ENCODE measurements at regions not wholly inside any gene's neighbourhood (a gene's known extent, or its start where the extent isn't known, plus 50 kb on each side); places are given as distances from the start of the nearest gene placed in this dataset.

DNA sequence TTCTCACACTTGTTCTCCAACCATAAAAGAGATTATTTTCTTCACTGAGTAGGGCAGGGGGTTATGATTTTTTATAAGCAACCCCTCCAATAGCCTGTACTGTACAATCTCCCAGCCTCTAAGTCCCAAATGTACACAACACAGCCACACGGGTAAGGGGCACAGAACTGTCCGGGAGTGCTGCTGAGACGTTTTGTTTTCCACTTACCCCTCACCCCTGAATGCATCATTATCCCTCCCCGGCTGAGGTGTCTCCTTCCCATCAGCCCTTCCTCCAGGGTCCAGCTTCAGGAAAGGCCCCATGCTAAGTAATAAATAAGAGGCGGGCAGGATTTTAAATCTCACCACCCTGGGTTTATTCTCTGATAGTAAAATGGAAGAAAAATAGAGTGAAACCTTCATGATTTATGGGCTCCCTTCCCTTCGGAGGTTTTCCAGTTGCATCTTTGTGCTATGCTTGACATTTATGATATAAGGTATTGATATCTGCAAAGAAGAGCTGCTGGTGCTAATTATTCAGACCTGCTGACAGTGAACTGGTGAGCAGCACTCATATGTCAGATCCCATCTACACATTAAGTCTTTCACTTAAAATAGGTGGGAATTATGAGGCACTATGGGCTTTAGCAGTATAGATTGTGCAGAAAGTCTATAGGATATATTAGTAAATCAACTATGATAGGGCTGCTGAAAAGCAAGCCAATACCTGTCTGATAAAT, 67.2 kb upstream of the MEGF10 start:
- POLR2A ChIA-PET: no interaction called here
- DNase-seq (ENCODE audit: extremely low spot score): no peak
- CTCF ChIA-PET: no interaction called here
- TF ChIP-seq ELF4 (IDR thresholded peaks at IDR 0.05): no peak
- TF ChIP-seq NFRKB (IDR thresholded peaks at IDR 0.05): no peak
- no peak for TF ChIP-seq CTBP1 (IDR thresholded peaks at IDR 0.05; ENCODE audit: borderline replicate concordance)
- no peak for TF ChIP-seq FOXM1 (IDR thresholded peaks at IDR 0.05; ENCODE audit: borderline replicate concordance)
- TF ChIP-seq LEF1 (IDR thresholded peaks at IDR 0.05; ENCODE audit: borderline replicate concordance): no peak
- TF ChIP-seq L3MBTL2 (conservative IDR thresholded peaks at IDR 0.05): no peak
- no peak for TF ChIP-seq ARNT (IDR thresholded peaks at IDR 0.05)
- TF ChIP-seq SUZ12 (IDR thresholded peaks at IDR 0.05): no peak
- no peak for TF ChIP-seq TARDBP (IDR thresholded peaks at IDR 0.05)
- no peak for TF ChIP-seq BHLHE40 (IDR thresholded peaks at IDR 0.05; ENCODE audit: borderline replicate concordance)
- TF ChIP-seq FOXK2 (IDR thresholded peaks at IDR 0.05): no peak
- no peak for TF ChIP-seq ZNF384 (IDR thresholded peaks at IDR 0.05)
- no peak for TF ChIP-seq SP1 (IDR thresholded peaks at IDR 0.05)
- no peak for TF ChIP-seq FOXA1 (IDR thresholded peaks at IDR 0.05)
- TF ChIP-seq HDGF (IDR thresholded peaks at IDR 0.05; ENCODE audit: borderline replicate concordance): no peak
- TF ChIP-seq, protein P1, sequence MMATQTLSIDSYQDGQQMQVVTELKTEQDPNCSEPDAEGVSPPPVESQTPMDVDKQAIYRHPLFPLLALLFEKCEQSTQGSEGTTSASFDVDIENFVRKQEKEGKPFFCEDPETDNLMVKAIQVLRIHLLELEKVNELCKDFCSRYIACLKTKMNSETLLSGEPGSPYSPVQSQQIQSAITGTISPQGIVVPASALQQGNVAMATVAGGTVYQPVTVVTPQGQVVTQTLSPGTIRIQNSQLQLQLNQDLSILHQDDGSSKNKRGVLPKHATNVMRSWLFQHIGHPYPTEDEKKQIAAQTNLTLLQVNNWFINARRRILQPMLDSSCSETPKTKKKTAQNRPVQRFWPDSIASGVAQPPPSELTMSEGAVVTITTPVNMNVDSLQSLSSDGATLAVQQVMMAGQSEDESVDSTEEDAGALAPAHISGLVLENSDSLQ (IDR thresholded peaks at IDR 0.05): no peak

- CTCF ChIA-PET: no interaction called here
- DNase-seq (ENCODE audit: extremely low spot score): no peak
- TF ChIP-seq BHLHE40 (IDR thresholded peaks at IDR 0.05; ENCODE audit: borderline replicate concordance): no peak
- no peak for TF ChIP-seq ELF4 (IDR thresholded peaks at IDR 0.05)
- TF ChIP-seq, protein P1 (IDR thresholded peaks at IDR 0.05): no peak
- TF ChIP-seq FOXM1 (IDR thresholded peaks at IDR 0.05; ENCODE audit: borderline replicate concordance): no peak
- TF ChIP-seq TARDBP (IDR thresholded peaks at IDR 0.05): no peak
- no peak for TF ChIP-seq NFRKB (IDR thresholded peaks at IDR 0.05)
- no peak for TF ChIP-seq LEF1 (IDR thresholded peaks at IDR 0.05; ENCODE audit: borderline replicate concordance)
- TF ChIP-seq FOXK2 (IDR thresholded peaks at IDR 0.05): no peak
- TF ChIP-seq SP1 (IDR thresholded peaks at IDR 0.05): no peak
- no peak for TF ChIP-seq CTBP1 (IDR thresholded peaks at IDR 0.05; ENCODE audit: borderline replicate concordance)
- TF ChIP-seq ZNF384 (IDR thresholded peaks at IDR 0.05): no peak
- TF ChIP-seq ARNT (IDR thresholded peaks at IDR 0.05): no peak
- POLR2A ChIA-PET: no interaction called here
Observed at GRCh38 chr5:127227881-127228280, 62.7 kb upstream of the MEGF10 start.

DNA sequence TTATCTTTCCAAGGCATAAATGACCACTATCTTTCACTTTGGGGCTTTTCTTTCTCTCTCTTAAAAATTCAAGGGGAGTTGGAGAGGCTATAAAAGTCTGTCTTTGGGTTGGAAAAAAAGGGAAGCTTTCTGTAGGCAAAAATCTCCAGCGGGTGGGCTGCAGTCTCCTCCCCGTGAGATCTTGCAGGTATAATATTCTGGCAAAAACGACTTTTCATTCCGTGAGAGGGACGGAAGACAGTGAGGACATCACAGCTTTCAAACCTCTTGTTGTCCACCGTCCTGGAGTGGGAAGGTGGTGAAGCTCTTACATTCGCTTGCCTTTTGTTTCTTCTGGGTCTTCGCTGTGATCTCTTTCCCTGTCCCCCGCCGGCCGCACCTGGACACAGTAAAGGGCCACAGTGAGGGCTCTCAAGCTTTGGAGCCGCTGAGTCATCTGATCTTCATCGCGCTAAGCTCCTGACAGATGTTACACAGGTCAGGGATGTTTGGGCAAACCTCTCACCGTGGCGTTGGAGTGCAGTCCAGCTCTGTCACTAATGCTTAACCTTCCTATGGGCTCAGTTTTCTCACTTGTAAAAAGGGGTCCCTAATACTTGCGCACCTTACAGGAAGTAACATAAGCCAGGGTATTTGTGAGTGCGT, 61.9 kb upstream of the MEGF10 start:
- POLR2A ChIA-PET: no interaction called here
- CTCF ChIA-PET: no interaction called here
- TF ChIP-seq TARDBP (IDR thresholded peaks at IDR 0.05) (no peak), LEF1 (IDR thresholded peaks at IDR 0.05; ENCODE audit: borderline replicate concordance) (no peak), SP1 (IDR thresholded peaks at IDR 0.05) (no peak)
- no peak for DNase-seq (ENCODE audit: extremely low spot score)

DNA sequence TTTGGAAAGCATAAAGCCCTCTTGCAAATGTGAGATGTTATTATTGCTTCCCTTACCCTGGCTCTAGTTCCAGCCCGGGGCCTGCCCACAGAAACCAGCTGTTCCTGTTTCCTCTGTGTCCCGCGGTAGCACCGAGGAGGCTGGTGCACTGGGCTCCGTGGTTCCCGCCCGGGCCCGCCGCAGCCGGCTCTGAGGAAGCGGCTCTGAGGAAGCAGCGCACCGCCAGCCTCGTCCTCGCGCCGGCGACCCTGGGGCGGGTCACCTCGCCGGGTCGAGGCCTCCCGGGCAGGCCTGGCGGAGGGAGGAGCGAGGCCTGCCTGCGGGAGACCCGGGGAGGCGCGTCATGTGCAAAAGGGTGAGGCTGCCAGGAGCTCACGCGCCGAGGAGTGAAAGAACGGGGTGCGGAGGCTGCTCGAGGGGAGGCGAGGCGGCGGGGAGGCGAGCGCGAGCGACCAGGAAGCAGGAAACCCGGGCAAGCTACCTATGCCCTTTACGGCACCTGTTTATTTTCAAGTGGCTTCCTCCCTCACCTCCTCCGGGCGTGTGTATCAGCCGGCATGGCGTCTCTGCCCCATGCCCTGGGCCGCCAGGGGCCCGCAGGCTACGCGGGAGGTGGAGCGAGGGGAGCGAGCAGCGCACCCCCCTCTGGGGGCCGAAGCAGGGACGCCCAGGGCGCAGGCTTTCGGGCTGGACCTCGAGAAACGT, 61.3 kb upstream of the MEGF10 start:
- POLR2A ChIA-PET: no interaction called here
- DNase-seq (ENCODE audit: extremely low spot score): no peak
- CTCF ChIA-PET: no interaction called here
- TF ChIP-seq FOXK2 (IDR thresholded peaks at IDR 0.05) (no peak), L3MBTL2 (conservative IDR thresholded peaks at IDR 0.05) (no peak), ELF4 (IDR thresholded peaks at IDR 0.05) (no peak), ARNT (IDR thresholded peaks at IDR 0.05) (no peak), CTBP1 (IDR thresholded peaks at IDR 0.05; ENCODE audit: borderline replicate concordance) (no peak), TARDBP (IDR thresholded peaks at IDR 0.05) (no peak), HDGF (IDR thresholded peaks at IDR 0.05; ENCODE audit: borderline replicate concordance) (no peak), LEF1 (IDR thresholded peaks at IDR 0.05; ENCODE audit: borderline replicate concordance) (no peak), FOXA1 (IDR thresholded peaks at IDR 0.05) (no peak), FOXM1 (IDR thresholded peaks at IDR 0.05; ENCODE audit: borderline replicate concordance) (no peak), ZNF384 (IDR thresholded peaks at IDR 0.05) (no peak), SP1 (IDR thresholded peaks at IDR 0.05) (no peak), BHLHE40 (IDR thresholded peaks at IDR 0.05; ENCODE audit: borderline replicate concordance) (no peak), SUZ12 (IDR thresholded peaks at IDR 0.05) (no peak), NFRKB (IDR thresholded peaks at IDR 0.05) (no peak)
- TF ChIP-seq, protein P1 (IDR thresholded peaks at IDR 0.05): no peak

DNA sequence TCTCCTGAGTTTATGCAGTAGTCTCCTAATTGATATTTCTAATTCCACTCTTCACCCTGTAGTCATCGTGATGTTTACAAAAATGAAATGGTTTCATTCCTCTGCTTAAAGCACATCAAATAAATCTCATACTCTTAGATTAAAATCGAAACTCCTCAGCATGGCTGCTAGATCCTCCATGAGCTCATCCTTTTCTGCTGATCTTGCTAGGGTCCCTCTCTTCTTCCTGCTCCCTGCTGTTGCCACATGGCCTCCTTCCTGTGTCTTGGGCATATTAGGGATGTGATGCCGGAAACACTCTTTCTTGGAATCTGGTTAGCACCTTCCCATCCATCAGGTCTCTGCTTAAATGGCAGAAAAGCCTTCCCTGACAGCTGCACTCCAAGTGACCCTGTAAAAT, 59.5 kb upstream of the MEGF10 start:
- DNase-seq (ENCODE audit: extremely low spot score): no peak
- POLR2A ChIA-PET: no interaction called here
- TF ChIP-seq L3MBTL2 (conservative IDR thresholded peaks at IDR 0.05) (no peak), FOXA1 (IDR thresholded peaks at IDR 0.05) (no peak), ARNT (IDR thresholded peaks at IDR 0.05) (no peak), FOXK2 (IDR thresholded peaks at IDR 0.05) (no peak), LEF1 (IDR thresholded peaks at IDR 0.05; ENCODE audit: borderline replicate concordance) (no peak), CTBP1 (IDR thresholded peaks at IDR 0.05; ENCODE audit: borderline replicate concordance) (no peak), SP1 (IDR thresholded peaks at IDR 0.05) (no peak), ELF4 (IDR thresholded peaks at IDR 0.05) (no peak), TARDBP (IDR thresholded peaks at IDR 0.05) (no peak), HDGF (IDR thresholded peaks at IDR 0.05; ENCODE audit: borderline replicate concordance) (no peak), NFRKB (IDR thresholded peaks at IDR 0.05) (no peak), FOXM1 (IDR thresholded peaks at IDR 0.05; ENCODE audit: borderline replicate concordance) (no peak), ZNF384 (IDR thresholded peaks at IDR 0.05) (no peak), SUZ12 (IDR thresholded peaks at IDR 0.05) (no peak), BHLHE40 (IDR thresholded peaks at IDR 0.05; ENCODE audit: borderline replicate concordance) (no peak)
- TF ChIP-seq, protein P1 (IDR thresholded peaks at IDR 0.05): no peak
- CTCF ChIA-PET: interaction anchor here (0.7 kb wide), 1 partner anchor 567 kb away, joined by 3 read pairs; no protein-coding TSS in a partner anchor
